ENCODE measurements at regions not wholly inside any gene's neighbourhood (a gene's known extent, or its start where the extent isn't known, plus 50 kb on each side); places are given as distances from the start of the nearest gene placed in this dataset.

DNA sequence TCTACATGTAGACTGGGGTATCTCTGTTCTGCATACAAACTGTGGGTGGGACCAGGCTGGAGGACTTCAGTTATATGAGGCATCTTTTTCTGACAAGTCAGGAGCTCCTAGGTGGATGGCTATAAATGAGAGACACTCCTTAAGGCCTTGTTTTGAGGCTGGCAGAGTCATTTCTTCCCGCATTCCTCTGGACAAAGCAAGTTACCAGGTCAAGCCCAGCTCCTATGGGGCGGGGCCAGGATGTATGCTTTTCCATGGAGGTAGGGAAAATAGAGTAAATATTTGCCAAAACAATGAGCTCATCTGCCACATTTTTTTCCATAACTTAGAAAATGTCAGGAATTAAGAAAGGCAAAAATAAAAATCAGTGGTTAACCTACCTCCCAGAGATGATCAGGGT lies 283.4 kb downstream of the GPR37 start:
- H3K27ac ChIP-seq (ENCODE audit: low read depth, low read length) = no peak overlapping the region
- no peaks in the 10 kb centered on the region for H3K36me3 ChIP-seq (ENCODE audit: control insufficient read depth, insufficient read depth, low read length)
- no peaks in the 10 kb centered on the region for H3K27me3 ChIP-seq (ENCODE audit: control insufficient read depth, insufficient read depth, low read length)
- H3K4me1 ChIP-seq (ENCODE audit: control insufficient read depth, insufficient read depth, low read length) = no peaks in the 10 kb centered on the region
- H3K4me3 ChIP-seq (ENCODE audit: low read length) = no peak overlapping the region
- H3K9ac ChIP-seq (ENCODE audit: low read length) = no peak overlapping the region

DNA sequence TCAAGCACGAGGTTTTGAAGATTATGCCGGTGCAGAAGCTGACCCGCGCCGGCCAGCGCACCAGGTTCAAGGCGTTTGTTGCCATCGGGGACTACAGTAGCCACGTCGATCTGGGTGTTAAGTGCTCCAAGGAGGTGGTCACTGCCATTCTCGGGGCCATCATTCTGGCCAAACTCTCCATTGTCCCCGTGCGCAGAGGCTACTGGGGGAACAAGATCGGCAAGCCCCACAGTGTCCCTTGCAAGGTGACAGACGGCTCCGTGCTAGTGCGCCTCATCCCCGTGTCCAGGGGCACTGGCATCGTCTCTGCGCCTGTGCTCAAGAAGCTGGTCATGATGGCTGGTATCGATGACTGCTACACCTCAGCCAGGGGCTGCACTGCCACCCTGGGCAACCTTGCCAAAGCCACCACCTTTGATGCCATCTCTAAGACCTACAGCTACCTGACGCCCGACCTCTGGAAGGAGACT lies 284.7 kb downstream of the GPR37 start:
- Histone ChIP-seq H3K9ac (ENCODE audit: low read length) (no peak overlapping the region), H3K4me1 (ENCODE audit: control insufficient read depth, insufficient read depth, low read length) (no peaks in the 10 kb centered on the region), H3K27me3 (ENCODE audit: control insufficient read depth, insufficient read depth, low read length) (no peaks in the 10 kb centered on the region), H3K27ac (ENCODE audit: low read depth, low read length) (no peak overlapping the region), H3K4me3 (ENCODE audit: low read length) (no peak overlapping the region), H3K36me3 (ENCODE audit: control insufficient read depth, insufficient read depth, low read length) (no peaks in the 10 kb centered on the region)

DNA sequence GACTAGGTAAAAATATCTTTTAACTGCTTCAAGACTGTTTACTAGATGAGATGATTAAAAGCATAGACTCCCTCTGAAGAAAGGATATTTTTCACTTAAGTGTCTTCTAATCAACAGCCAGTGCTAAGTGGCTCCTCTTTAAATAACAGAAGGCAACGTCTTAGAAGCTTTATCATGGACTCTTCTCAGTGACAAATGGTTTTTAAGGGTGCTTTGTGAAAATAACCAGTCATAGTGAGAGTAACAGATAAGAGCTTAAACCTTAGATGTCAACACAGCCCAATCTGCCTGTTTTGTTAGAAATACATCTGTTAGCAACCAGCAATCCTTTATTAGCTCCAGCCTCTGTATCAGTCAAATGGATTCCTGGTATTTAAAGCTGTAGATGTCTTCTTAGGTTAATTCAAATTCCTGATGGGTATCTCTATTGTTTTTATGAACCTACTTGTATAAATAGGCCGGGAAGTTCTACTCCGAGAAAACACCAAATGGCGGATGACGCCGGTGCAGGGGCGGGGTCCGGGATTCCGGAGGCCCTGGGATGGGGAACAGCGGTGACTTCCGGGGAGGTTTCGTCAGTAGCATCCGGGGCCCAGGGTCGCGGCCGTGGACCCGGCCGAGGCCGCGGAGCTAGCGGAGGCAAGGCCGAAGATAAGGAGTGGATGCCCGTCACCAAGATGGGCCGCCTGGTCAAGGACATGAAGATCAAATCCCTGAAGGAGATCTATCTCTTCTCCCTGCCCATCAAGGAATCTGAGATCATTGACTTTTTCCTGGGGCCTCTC lies 285.4 kb downstream of the GPR37 start:
- Histone ChIP-seq H3K27ac (ENCODE audit: low read depth, low read length) (no peak overlapping the region), H3K27me3 (ENCODE audit: control insufficient read depth, insufficient read depth, low read length) (no peaks in the 10 kb centered on the region), H3K9ac (ENCODE audit: low read length) (no peak overlapping the region), H3K4me1 (ENCODE audit: control insufficient read depth, insufficient read depth, low read length) (no peaks in the 10 kb centered on the region), H3K36me3 (ENCODE audit: control insufficient read depth, insufficient read depth, low read length) (no peaks in the 10 kb centered on the region), H3K4me3 (ENCODE audit: low read length) (no peak overlapping the region)

DNA sequence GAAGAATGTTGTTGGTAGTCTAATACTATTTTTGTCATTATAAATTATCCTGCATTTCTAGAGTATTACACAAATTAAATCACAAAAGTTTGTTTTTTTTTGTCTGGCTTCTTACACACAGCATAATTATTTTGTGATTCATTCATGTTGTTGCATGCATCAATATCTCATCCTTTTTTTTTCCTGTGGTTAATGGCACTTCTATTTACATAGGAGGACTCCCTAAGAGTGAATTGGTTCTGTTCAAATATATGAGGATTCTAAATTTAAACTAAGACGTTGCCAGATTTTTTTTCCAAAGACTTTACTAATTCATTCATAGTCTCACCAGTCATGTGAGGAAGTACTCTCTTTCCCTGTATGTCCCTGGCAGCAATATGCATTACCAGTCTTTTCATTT lies 303.3 kb downstream of the GPR37 start:
- Histone ChIP-seq H3K27me3 (ENCODE audit: control insufficient read depth, insufficient read depth, low read length) (no peaks in the 10 kb centered on the region), H3K4me1 (ENCODE audit: control insufficient read depth, insufficient read depth, low read length) (no peaks in the 10 kb centered on the region), H3K4me3 (ENCODE audit: low read length) (no peak overlapping the region), H3K36me3 (ENCODE audit: control insufficient read depth, insufficient read depth, low read length) (no peaks in the 10 kb centered on the region), H3K9ac (ENCODE audit: low read length) (no peak overlapping the region), H3K27ac (ENCODE audit: low read depth, low read length) (no peak overlapping the region)

DNA sequence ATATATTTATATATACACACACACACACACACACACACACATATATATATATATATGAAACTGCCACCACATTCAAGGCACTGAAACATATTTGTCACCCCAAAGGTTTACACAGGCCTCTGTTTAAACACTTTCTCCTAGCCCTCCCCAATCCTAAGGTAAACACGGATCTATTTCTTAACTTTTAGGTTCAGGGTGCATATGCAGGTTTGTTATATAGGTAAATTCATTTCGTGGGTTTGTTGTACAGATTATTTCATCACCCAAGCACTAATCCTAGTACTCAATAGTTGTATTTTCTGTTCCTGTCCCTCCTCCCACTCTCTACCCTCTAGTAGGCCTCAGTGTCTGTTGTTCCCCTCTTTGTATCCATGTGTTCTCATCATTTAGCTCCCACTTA lies 305.0 kb downstream of the GPR37 start:
- Histone ChIP-seq H3K36me3 (ENCODE audit: control insufficient read depth, insufficient read depth, low read length) (no peaks in the 10 kb centered on the region), H3K9ac (ENCODE audit: low read length) (no peak overlapping the region), H3K27ac (ENCODE audit: low read depth, low read length) (no peak overlapping the region), H3K4me3 (ENCODE audit: low read length) (no peak overlapping the region), H3K4me1 (ENCODE audit: control insufficient read depth, insufficient read depth, low read length) (no peaks in the 10 kb centered on the region), H3K27me3 (ENCODE audit: control insufficient read depth, insufficient read depth, low read length) (no peaks in the 10 kb centered on the region)

DNA sequence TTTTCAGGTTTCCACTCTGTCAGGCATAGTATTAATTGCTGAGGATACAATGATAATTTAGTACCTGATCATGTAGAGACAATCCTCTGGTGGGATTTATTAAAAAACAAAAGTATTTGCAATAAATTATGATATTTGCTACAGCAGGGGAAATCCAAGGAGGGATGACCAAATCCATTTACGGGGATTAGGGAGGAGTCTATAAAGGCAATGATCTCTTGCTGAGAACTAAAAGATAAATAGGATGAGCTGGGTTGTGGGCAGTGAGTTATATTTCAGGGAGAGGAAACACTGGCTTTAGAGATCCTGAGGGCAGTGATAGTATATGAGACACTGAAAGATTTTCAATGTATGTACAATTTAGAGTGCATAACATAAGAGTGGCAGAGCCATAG lies 305.5 kb downstream of the GPR37 start:
- Histone ChIP-seq H3K4me1 (ENCODE audit: control insufficient read depth, insufficient read depth, low read length) (no peaks in the 10 kb centered on the region), H3K9ac (ENCODE audit: low read length) (no peak overlapping the region), H3K27ac (ENCODE audit: low read depth, low read length) (no peak overlapping the region), H3K36me3 (ENCODE audit: control insufficient read depth, insufficient read depth, low read length) (no peaks in the 10 kb centered on the region), H3K27me3 (ENCODE audit: control insufficient read depth, insufficient read depth, low read length) (no peaks in the 10 kb centered on the region), H3K4me3 (ENCODE audit: low read length) (no peak overlapping the region)

DNA sequence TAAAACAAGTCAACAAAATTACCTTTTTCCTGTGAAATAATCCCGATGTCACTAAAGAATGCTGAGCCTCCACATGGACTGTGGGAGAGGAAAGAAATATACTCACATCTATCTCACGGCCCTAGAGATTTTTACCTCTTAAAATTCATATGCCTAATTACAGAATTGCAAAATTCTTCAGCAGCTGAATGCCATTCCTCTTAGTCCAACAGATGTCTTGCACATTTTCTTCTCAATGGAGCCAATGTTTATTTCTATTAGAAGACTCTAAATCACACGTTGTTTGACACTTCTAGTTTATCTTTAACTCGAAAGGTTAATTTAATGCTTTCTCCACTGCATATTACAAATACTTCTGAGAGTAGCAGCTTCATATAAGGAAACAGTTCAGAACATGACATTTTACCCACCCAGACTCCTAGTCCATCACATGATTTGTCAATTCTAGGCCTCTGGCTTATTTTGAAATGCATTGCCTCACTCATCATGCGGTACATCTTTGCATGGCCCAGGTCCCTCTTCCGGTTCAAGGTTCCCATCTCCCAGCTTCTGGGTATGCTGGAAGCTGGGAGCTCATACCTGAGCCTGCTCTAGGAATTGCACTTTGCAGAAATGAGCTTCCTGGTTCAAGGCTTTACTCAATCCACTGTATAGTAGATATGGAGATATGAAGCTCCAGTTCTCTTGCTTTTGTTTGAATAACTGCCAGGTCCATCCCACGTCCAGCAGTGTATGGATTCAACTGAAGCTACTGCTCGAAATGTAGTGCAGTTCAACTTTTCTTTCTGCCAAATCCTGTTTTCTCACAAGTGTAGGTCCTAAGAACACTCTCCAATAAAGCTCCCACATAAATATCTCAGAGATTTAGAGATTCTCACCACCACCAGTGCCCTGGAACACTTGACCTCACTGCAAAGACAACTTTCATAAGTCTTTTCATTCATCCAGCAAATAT lies 306.2 kb downstream of the GPR37 start:
- Histone ChIP-seq H3K4me1 (ENCODE audit: control insufficient read depth, insufficient read depth, low read length) (no peaks in the 10 kb centered on the region), H3K27me3 (ENCODE audit: control insufficient read depth, insufficient read depth, low read length) (no peaks in the 10 kb centered on the region), H3K9ac (ENCODE audit: low read length) (no peak overlapping the region), H3K36me3 (ENCODE audit: control insufficient read depth, insufficient read depth, low read length) (no peaks in the 10 kb centered on the region), H3K27ac (ENCODE audit: low read depth, low read length) (no peak overlapping the region), H3K4me3 (ENCODE audit: low read length) (no peak overlapping the region)

DNA sequence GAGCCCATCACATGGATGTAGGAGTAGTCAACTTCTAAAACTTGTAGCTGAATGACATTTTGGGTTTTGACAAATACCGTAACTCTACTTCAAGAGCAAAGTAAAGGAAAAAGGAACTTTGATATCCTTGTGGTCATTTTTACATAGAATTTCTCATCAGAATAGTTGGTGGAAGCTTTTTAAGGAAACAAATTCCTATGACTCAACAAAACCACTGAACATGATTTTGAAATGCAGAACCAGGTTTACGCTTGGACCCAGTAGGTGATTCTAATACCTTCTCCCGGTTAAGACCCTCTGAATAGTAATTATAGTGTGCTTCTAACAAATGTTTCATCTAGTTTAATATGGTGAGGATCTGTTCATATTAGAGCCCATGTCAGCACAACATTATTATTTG lies 307.8 kb downstream of the GPR37 start:
- Histone ChIP-seq H3K27me3 (ENCODE audit: control insufficient read depth, insufficient read depth, low read length) (no peaks in the 10 kb centered on the region), H3K4me3 (ENCODE audit: low read length) (no peak overlapping the region), H3K4me1 (ENCODE audit: control insufficient read depth, insufficient read depth, low read length) (no peaks in the 10 kb centered on the region), H3K36me3 (ENCODE audit: control insufficient read depth, insufficient read depth, low read length) (no peaks in the 10 kb centered on the region), H3K27ac (ENCODE audit: low read depth, low read length) (no peak overlapping the region), H3K9ac (ENCODE audit: low read length) (no peak overlapping the region)

DNA sequence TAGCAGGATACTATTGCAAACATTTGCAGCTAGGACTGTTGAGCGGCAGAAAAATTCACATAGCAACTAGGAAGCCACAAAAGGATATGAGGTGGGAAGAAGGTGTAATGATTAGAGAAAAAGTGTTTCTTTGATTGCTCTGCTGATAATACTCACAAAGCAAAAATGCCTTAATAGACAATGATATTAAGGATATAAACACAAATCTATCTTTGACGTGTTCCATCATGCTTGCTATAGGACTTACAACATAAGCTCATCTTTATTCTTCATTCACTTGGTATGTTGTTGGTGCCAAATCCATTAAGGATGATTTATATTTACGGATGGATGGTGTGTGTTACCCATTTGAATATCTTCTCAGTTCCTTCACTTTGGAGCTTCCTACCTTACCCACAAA lies 309.3 kb downstream of the GPR37 start:
- H3K36me3 ChIP-seq (ENCODE audit: control insufficient read depth, insufficient read depth, low read length) = no peaks in the 10 kb centered on the region
- H3K4me1 ChIP-seq (ENCODE audit: control insufficient read depth, insufficient read depth, low read length) = no peaks in the 10 kb centered on the region
- H3K27ac ChIP-seq (ENCODE audit: low read depth, low read length) = no peak overlapping the region
- no peak overlapping the region for H3K9ac ChIP-seq (ENCODE audit: low read length)
- H3K4me3 ChIP-seq (ENCODE audit: low read length) = no peak overlapping the region
- no peaks in the 10 kb centered on the region for H3K27me3 ChIP-seq (ENCODE audit: control insufficient read depth, insufficient read depth, low read length)

DNA sequence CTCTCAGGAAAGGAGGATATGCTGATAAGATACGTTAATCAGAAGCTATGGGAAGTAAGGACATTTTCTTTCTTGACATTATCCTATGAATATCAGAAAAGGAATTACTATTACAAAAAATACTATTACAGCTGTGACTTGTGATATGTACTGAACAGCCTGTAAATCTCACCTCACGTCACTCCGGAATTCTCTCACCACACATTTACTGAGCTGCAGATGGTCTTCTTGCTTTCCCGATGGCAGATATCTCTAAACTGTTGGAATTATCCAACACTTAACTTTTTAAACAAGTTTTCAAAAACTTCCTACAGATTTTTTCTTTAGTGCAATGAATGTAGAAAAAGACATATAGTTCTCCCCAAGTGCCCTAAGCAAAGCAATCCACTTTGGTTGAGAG lies 313.4 kb downstream of the GPR37 start:
- H3K9ac ChIP-seq (ENCODE audit: low read length) = no peak overlapping the region
- H3K4me1 ChIP-seq (ENCODE audit: control insufficient read depth, insufficient read depth, low read length) = no peaks in the 10 kb centered on the region
- H3K36me3 ChIP-seq (ENCODE audit: control insufficient read depth, insufficient read depth, low read length) = no peaks in the 10 kb centered on the region
- no peak overlapping the region for H3K4me3 ChIP-seq (ENCODE audit: low read length)
- no peak overlapping the region for H3K27ac ChIP-seq (ENCODE audit: low read depth, low read length)
- no peaks in the 10 kb centered on the region for H3K27me3 ChIP-seq (ENCODE audit: control insufficient read depth, insufficient read depth, low read length)

DNA sequence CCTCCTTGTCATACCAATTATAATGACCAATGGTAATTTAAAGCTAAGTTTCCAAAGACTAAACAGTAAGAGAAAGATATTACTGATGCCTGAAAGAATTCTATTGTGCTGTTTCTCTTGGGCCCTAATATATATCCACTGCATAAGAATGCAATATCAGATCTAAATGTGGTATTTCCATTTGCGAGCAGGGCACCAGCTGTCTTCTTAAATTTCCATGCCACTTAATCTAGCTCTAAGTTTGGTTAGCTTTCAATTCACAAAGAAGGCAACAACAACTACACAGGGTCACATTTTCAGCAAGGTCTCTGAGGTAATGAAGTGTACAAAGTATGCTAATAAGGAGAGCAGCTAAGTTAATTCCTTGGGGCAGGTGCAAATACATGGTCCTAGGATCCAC lies 315.7 kb downstream of the GPR37 start:
- no peaks in the 10 kb centered on the region for H3K4me1 ChIP-seq (ENCODE audit: control insufficient read depth, insufficient read depth, low read length)
- H3K27me3 ChIP-seq (ENCODE audit: control insufficient read depth, insufficient read depth, low read length) = no peaks in the 10 kb centered on the region
- no peak overlapping the region for H3K4me3 ChIP-seq (ENCODE audit: low read length)
- H3K36me3 ChIP-seq (ENCODE audit: control insufficient read depth, insufficient read depth, low read length) = no peaks in the 10 kb centered on the region
- no peak overlapping the region for H3K9ac ChIP-seq (ENCODE audit: low read length)
- H3K27ac ChIP-seq (ENCODE audit: low read depth, low read length) = no peak overlapping the region

DNA sequence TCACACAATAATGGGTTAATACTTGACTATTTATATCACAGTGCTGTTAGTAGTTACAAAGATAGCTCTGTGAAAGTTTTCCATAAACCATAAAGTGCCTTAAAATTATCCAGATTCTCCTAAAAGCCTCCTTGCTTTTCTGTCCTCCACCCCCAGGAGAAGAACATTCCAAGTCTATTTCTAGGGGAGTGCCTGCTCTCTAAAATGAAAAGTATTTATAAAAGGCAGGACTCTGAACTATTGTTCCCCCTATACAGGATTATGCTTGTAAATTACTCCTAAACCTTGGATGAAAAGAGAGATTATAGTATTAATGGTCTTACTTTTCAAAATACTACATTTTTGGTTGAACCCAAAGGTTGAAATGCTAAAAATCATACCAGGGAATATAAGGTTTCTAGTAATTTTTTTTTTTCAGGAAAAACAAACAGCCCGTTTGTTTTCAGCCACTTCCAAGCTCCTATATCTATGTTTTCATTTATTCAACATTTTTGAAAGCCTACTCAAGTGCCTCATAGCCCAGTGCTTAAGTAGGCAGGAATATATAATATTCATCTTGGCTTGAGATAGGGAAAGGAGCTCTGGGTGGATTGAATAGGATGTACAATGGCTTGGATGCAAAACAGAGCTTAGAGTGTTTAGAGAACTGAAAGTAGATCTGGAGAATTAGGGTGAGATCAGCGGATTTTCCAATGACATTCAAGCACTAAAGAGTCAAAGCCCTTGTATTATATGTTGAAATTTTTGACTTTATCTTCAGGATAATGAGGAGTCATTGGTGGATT lies 320.7 kb downstream of the GPR37 start:
- Histone ChIP-seq H3K27me3 (ENCODE audit: control insufficient read depth, insufficient read depth, low read length) (no peaks in the 10 kb centered on the region), H3K4me3 (ENCODE audit: low read length) (no peak overlapping the region), H3K9ac (ENCODE audit: low read length) (no peak overlapping the region), H3K36me3 (ENCODE audit: control insufficient read depth, insufficient read depth, low read length) (no peaks in the 10 kb centered on the region), H3K4me1 (ENCODE audit: control insufficient read depth, insufficient read depth, low read length) (no peaks in the 10 kb centered on the region), H3K27ac (ENCODE audit: low read depth, low read length) (no peak overlapping the region)
